Right kidney (tissue), 1 donor: ENCODE measurements at regions not wholly inside any gene's neighbourhood (a gene's known extent, or its start where the extent isn't known, plus 50 kb on each side); places are given as distances from the start of the nearest gene placed in this dataset.

ENCODE experiments used
- DNase-seq: peaks from one replicate; pipeline ENCODE4 v3.0.0-alpha.2; 2016

- no peak for DNase-seq
Observed at GRCh38 chr1:94707321-94708298, 112.5 kb upstream of the SLC44A3 start.

GRCh38 chr1:94702442-94702815 lies 117.7 kb upstream of the SLC44A3 start:
- no peak for DNase-seq

- DNase-seq = no peak
Observed at GRCh38 chr1:94701796-94702441, 118.2 kb upstream of the SLC44A3 start.

- DNase-seq = no peak
Observed at GRCh38 chr1:94698759-94699502, 121.2 kb upstream of the SLC44A3 start.

- DNase-seq = no peak
Observed at GRCh38 chr1:94698356-94698755, 121.8 kb upstream of the SLC44A3 start.

- DNase-seq = no peak
Observed at GRCh38 chr1:94697839-94698238, 122.3 kb upstream of the SLC44A3 start.

- no peak for DNase-seq
Observed at GRCh38 chr1:94694226-94694915, 125.8 kb upstream of the SLC44A3 start.

GRCh38 chr1:94693435-94693834 lies 126.7 kb upstream of the SLC44A3 start:
- no peak for DNase-seq

GRCh38 chr1:94693029-94693428 lies 127.1 kb upstream of the SLC44A3 start:
- DNase-seq = no peak

- DNase-seq = no peak
Observed at GRCh38 chr1:94688646-94689045, 131.5 kb upstream of the SLC44A3 start.

GRCh38 chr1:94686882-94687281 lies 133.3 kb upstream of the SLC44A3 start:
- no peak for DNase-seq

GRCh38 chr1:94684690-94685250 lies 135.4 kb upstream of the SLC44A3 start:
- no peak for DNase-seq

GRCh38 chr1:94683886-94684285 lies 136.3 kb upstream of the SLC44A3 start:
- DNase-seq = no peak

GRCh38 chr1:94680039-94680377 lies 138.4 kb upstream of the F3 start:
- no peak for DNase-seq

- no peak for DNase-seq
Observed at GRCh38 chr1:94679332-94680038, 137.9 kb upstream of the F3 start.

- DNase-seq = no peak
Observed at GRCh38 chr1:94678202-94678848, 136.8 kb upstream of the F3 start.

- DNase-seq = no peak
Observed at GRCh38 chr1:94677714-94678113, 136.2 kb upstream of the F3 start.

GRCh38 chr1:94677087-94677486 lies 135.5 kb upstream of the F3 start:
- no peak for DNase-seq

- peak; percentile 45 for DNase-seq
Observed at GRCh38 chr1:94676686-94677085, 135.1 kb upstream of the F3 start.

GRCh38 chr1:94675373-94675772 lies 133.8 kb upstream of the F3 start:
- no peak for DNase-seq

GRCh38 chr1:94674876-94675275 lies 133.3 kb upstream of the F3 start:
- no peak for DNase-seq
